ENCODE measurements at regions not wholly inside any gene's neighbourhood (a gene's known extent, or its start where the extent isn't known, plus 50 kb on each side); places are given as distances from the start of the nearest gene placed in this dataset.

- no peaks in the 10 kb centered on the region for H3K9me3 ChIP-seq (ENCODE audit: low read depth)
- no peak for DNase-seq (ENCODE audit: low spot score)
- H3K27ac ChIP-seq = no peak overlapping the region
- no peaks in the 10 kb centered on the region for H3K4me1 ChIP-seq (ENCODE audit: insufficient read depth)
- H2AFZ ChIP-seq = no peak overlapping the region
- no peak overlapping the region for H3K4me3 ChIP-seq
- H3K27me3 ChIP-seq = no peaks in the 10 kb centered on the region
- no peaks in the 10 kb centered on the region for H3K36me3 ChIP-seq (replicated peaks; ENCODE audit: insufficient read depth, low read depth)
- 79% methylated on average over 3 of the region's 3 CpGs for WGBS (ENCODE audit: low lambda C conversion rate, missing lambda C conversion rate)
- TF ChIP-seq EZH2 (IDR thresholded peaks at IDR 0.05; ENCODE audit: borderline replicate concordance) = no peak
- no peak for TF ChIP-seq EZH2phosphoT487 (IDR thresholded peaks at IDR 0.05; ENCODE audit: low read depth, severe bottlenecking, unreplicated experiment)
- no peak for TF ChIP-seq CTCF (IDR thresholded peaks at IDR 0.05; ENCODE audit: poor library complexity)
- no peak overlapping the region for H3K4me2 ChIP-seq
- no peaks in the 10 kb centered on the region for H3K79me2 ChIP-seq
- H3K9me2 ChIP-seq (replicated peaks; ENCODE audit: insufficient read depth) = no peaks in the 10 kb centered on the region
- H4K20me1 ChIP-seq (ENCODE audit: insufficient read depth, poor library complexity, severe bottlenecking) = no peaks in the 10 kb centered on the region
These were observed 235.3 kb downstream of the CSNK2A3 start for GRCh38 chr11:11117730-11118129.

GRCh38 chr11:11115475-11115874, 237.6 kb downstream of the CSNK2A3 start:
- TF ChIP-seq EZH2phosphoT487 (IDR thresholded peaks at IDR 0.05; ENCODE audit: low read depth, severe bottlenecking, unreplicated experiment) (no peak), EZH2 (IDR thresholded peaks at IDR 0.05; ENCODE audit: borderline replicate concordance) (no peak), CTCF (IDR thresholded peaks at IDR 0.05; ENCODE audit: poor library complexity) (no peak)
- H3K4me2 ChIP-seq = no peak overlapping the region
- no peaks in the 10 kb centered on the region for H3K36me3 ChIP-seq (replicated peaks; ENCODE audit: insufficient read depth, low read depth)
- no peaks in the 10 kb centered on the region for H3K4me1 ChIP-seq (ENCODE audit: insufficient read depth)
- no peak overlapping the region for H2AFZ ChIP-seq
- H3K79me2 ChIP-seq = no peaks in the 10 kb centered on the region
- 88% methylated on average over 3 of the region's 3 CpGs for WGBS (ENCODE audit: low lambda C conversion rate, missing lambda C conversion rate)
- no peak overlapping the region for H3K27ac ChIP-seq
- no peaks in the 10 kb centered on the region for H4K20me1 ChIP-seq (ENCODE audit: insufficient read depth, poor library complexity, severe bottlenecking)
- H3K9me3 ChIP-seq (ENCODE audit: low read depth) = no peaks in the 10 kb centered on the region
- H3K9me2 ChIP-seq (replicated peaks; ENCODE audit: insufficient read depth) = no peaks in the 10 kb centered on the region
- no peak for DNase-seq (ENCODE audit: low spot score)
- no peak overlapping the region for H3K4me3 ChIP-seq
- H3K27me3 ChIP-seq = no peaks in the 10 kb centered on the region

- Histone ChIP-seq H3K4me3 (no peak overlapping the region), H3K27ac (no peak overlapping the region), H3K79me2 (no peaks in the 10 kb centered on the region), H3K4me2 (no peak overlapping the region), H3K9me2 (replicated peaks; ENCODE audit: insufficient read depth) (no peaks in the 10 kb centered on the region), H4K20me1 (ENCODE audit: insufficient read depth, poor library complexity, severe bottlenecking) (no peaks in the 10 kb centered on the region), H3K9me3 (ENCODE audit: low read depth) (no peaks in the 10 kb centered on the region), H3K27me3 (no peaks in the 10 kb centered on the region), H3K4me1 (ENCODE audit: insufficient read depth) (no peaks in the 10 kb centered on the region), H2AFZ (no peak overlapping the region), H3K36me3 (replicated peaks; ENCODE audit: insufficient read depth, low read depth) (no peaks in the 10 kb centered on the region)
- DNase-seq (ENCODE audit: low spot score) = no peak
- 95% methylated on average over 1 of the region's 1 CpG for WGBS (ENCODE audit: low lambda C conversion rate, missing lambda C conversion rate)
- no peak for TF ChIP-seq EZH2phosphoT487 (IDR thresholded peaks at IDR 0.05; ENCODE audit: low read depth, severe bottlenecking, unreplicated experiment)
- TF ChIP-seq CTCF (IDR thresholded peaks at IDR 0.05; ENCODE audit: poor library complexity) = no peak
- no peak for TF ChIP-seq EZH2 (IDR thresholded peaks at IDR 0.05; ENCODE audit: borderline replicate concordance)
These were observed 239.4 kb downstream of the CSNK2A3 start for GRCh38 chr11:11113626-11114025.

- TF ChIP-seq EZH2 (IDR thresholded peaks at IDR 0.05; ENCODE audit: borderline replicate concordance) (no peak), CTCF (IDR thresholded peaks at IDR 0.05; ENCODE audit: poor library complexity) (no peak), EZH2phosphoT487 (IDR thresholded peaks at IDR 0.05; ENCODE audit: low read depth, severe bottlenecking, unreplicated experiment) (no peak)
- H3K27me3 ChIP-seq = no peaks in the 10 kb centered on the region
- H4K20me1 ChIP-seq (ENCODE audit: insufficient read depth, poor library complexity, severe bottlenecking) = no peaks in the 10 kb centered on the region
- no peak overlapping the region for H3K27ac ChIP-seq
- H3K9me2 ChIP-seq (replicated peaks; ENCODE audit: insufficient read depth) = no peaks in the 10 kb centered on the region
- no peaks in the 10 kb centered on the region for H3K9me3 ChIP-seq (ENCODE audit: low read depth)
- H3K36me3 ChIP-seq (replicated peaks; ENCODE audit: insufficient read depth, low read depth) = no peaks in the 10 kb centered on the region
- H3K4me2 ChIP-seq = no peak overlapping the region
- no peak overlapping the region for H2AFZ ChIP-seq
- no peak for DNase-seq (ENCODE audit: low spot score)
- H3K4me3 ChIP-seq = no peak overlapping the region
- no peaks in the 10 kb centered on the region for H3K4me1 ChIP-seq (ENCODE audit: insufficient read depth)
- WGBS (ENCODE audit: low lambda C conversion rate, missing lambda C conversion rate) = 94% methylated on average over 5 of the region's 5 CpGs
- no peaks in the 10 kb centered on the region for H3K79me2 ChIP-seq
These were observed 245.0 kb downstream of the CSNK2A3 start for GRCh38 chr11:11108026-11108425.

All from hepatocyte (in vitro differentiated cells).